COLO829 (cell line): ENCODE measurements at regions not wholly inside any gene's neighbourhood (a gene's known extent, or its start where the extent isn't known, plus 50 kb on each side); places are given as distances from the start of the nearest gene placed in this dataset.

Experiments used
- DNase-seq: peaks from one replicate; pipeline ENCODE4 v3.0.0; 2012; ENCODE audit warnings: low spot score

GRCh38 chr13:102935896-102936321 lies 90.1 kb downstream of the ERCC5 start:
- no peak for DNase-seq

GRCh38 chr13:102933523-102933922 lies 87.7 kb downstream of the ERCC5 start:
- DNase-seq: no peak

- no peak for DNase-seq
These were observed 87.3 kb downstream of the ERCC5 start for GRCh38 chr13:102933122-102933521.

GRCh38 chr13:102932331-102932730 lies 86.5 kb downstream of the ERCC5 start:
- DNase-seq: no peak

GRCh38 chr13:102930566-102930965 lies 84.7 kb downstream of the ERCC5 start:
- no peak for DNase-seq

- no peak for DNase-seq
These were observed 83.3 kb downstream of the ERCC5 start for GRCh38 chr13:102928941-102929675.
